Peyer's patch (tissue), 4 donors: ENCODE measurements at regions not wholly inside any gene's neighbourhood (a gene's known extent, or its start where the extent isn't known, plus 50 kb on each side); places are given as distances from the start of the nearest gene placed in this dataset.

ENCODE experiments used
- POLR2A ChIP-seq, 2 donors: fragments of 450-650 bp; IDR thresholded peaks; one replicate each; pipeline ENCODE4 v1.5.1; 2017; ENCODE audit warnings: antibody characterized with exemption in 2 of 2, mild to moderate bottlenecking in 2 of 2, moderate library complexity in 2 of 2
- TF ChIP-seq, protein P1 (sequence below), 6 experiments: fragments of 450-650 bp in 4 of 6; fragments of 200-600 bp in 2 of 6; sonication (generic) in 1 of 6; IDR thresholded peaks; one replicate each; pipeline ENCODE4 v1.5.1; 2017 to 2019; ENCODE audit warnings: antibody characterized with exemption in 6 of 6, mild to moderate bottlenecking in 3 of 6, moderate library complexity in 1 of 6

DNA sequence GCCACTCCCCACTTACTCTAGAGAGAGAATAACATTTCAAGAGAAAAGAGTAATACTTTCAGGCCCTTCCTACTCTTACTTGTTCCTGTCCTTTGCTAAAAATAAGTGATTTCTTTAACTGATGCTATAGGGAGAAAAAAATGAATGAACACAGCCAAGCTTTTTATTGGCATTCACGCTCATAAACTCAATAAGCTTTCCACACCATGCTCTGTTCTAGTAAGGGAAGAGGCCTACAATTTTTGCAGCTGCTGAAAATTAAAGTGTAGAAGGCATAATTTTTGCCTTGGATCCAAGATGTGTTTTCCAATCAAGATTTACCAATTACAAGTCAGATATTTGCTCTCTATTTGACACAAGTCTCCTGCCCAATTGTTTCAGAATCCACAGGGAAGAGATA lies 188.1 kb upstream of the RGS18 start:
- TF ChIP-seq, protein P1, sequence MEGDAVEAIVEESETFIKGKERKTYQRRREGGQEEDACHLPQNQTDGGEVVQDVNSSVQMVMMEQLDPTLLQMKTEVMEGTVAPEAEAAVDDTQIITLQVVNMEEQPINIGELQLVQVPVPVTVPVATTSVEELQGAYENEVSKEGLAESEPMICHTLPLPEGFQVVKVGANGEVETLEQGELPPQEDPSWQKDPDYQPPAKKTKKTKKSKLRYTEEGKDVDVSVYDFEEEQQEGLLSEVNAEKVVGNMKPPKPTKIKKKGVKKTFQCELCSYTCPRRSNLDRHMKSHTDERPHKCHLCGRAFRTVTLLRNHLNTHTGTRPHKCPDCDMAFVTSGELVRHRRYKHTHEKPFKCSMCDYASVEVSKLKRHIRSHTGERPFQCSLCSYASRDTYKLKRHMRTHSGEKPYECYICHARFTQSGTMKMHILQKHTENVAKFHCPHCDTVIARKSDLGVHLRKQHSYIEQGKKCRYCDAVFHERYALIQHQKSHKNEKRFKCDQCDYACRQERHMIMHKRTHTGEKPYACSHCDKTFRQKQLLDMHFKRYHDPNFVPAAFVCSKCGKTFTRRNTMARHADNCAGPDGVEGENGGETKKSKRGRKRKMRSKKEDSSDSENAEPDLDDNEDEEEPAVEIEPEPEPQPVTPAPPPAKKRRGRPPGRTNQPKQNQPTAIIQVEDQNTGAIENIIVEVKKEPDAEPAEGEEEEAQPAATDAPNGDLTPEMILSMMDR (IDR thresholded peaks at IDR 0.05): no peak
- no peak for TF ChIP-seq POLR2A (IDR thresholded peaks at IDR 0.05)
